Liver (tissue), 7 donors: ENCODE measurements at regions not wholly inside any gene's neighbourhood (a gene's known extent, or its start where the extent isn't known, plus 50 kb on each side); places are given as distances from the start of the nearest gene placed in this dataset.

ENCODE experiments used
- DNase-seq: peaks from one replicate; pipeline ENCODE4 v3.0.0-alpha.2; 2017; ENCODE audit warnings: low spot score
- H3K27ac ChIP-seq, 2 donors: one replicate each; pipeline ENCODE4 v1.7.0; 2013; ENCODE audit warnings: inconsistent platforms in 2 of 2, low read length in 2 of 2, control low read depth in 1 of 2, low read depth in 1 of 2, mild to moderate bottlenecking in 1 of 2
- H3K27me3 ChIP-seq, 4 donors: one replicate each; pipeline versions ENCODE4 v1.6.1 to v1.7.0; 2013; ENCODE audit warnings: low read length in 3 of 4, inconsistent platforms in 1 of 4, mild to moderate bottlenecking in 1 of 4, moderate library complexity in 1 of 4; ENCODE audit not compliant: control insufficient read depth in 4 of 4, insufficient read depth in 4 of 4
- H3K36me3 ChIP-seq, 4 donors: one replicate each; pipeline versions ENCODE4 v1.6.1 to v1.7.0; 2013; ENCODE audit warnings: low read length in 3 of 4, mild to moderate bottlenecking in 3 of 4, low read depth in 1 of 4, moderate library complexity in 1 of 4; ENCODE audit not compliant: control insufficient read depth in 4 of 4, insufficient read depth in 3 of 4
- H3K4me1 ChIP-seq, 4 donors: one replicate each; pipeline versions ENCODE4 v1.6.1 to v1.7.0; 2013; ENCODE audit warnings: low read length in 3 of 4, mild to moderate bottlenecking in 3 of 4, moderate library complexity in 1 of 4; ENCODE audit not compliant: control insufficient read depth in 4 of 4, insufficient read depth in 4 of 4
- H3K4me3 ChIP-seq, 3 donors: one replicate each; pipeline versions ENCODE4 v1.6.1 to v1.7.0; 2013; ENCODE audit warnings: low read length in 3 of 3, control low read depth in 1 of 3, low read depth in 1 of 3, mild to moderate bottlenecking in 1 of 3
- H3K9ac ChIP-seq, 2 donors: one replicate each; pipeline ENCODE4 v1.7.0; 2013; ENCODE audit warnings: low read length in 2 of 2, mild to moderate bottlenecking in 2 of 2, moderate library complexity in 2 of 2, control low read depth in 1 of 2, low read depth in 1 of 2
- H3K9me3 ChIP-seq, 4 donors: one replicate each; pipeline versions ENCODE4 v1.6.1 to v1.7.0; 2013; ENCODE audit warnings: low read length in 3 of 4; ENCODE audit not compliant: control insufficient read depth in 4 of 4
- EGR1 ChIP-seq, 2 donors: IDR thresholded peaks; 2 replicates each; pipeline ENCODE4 v1.6.1; 2016 to 2018; ENCODE audit warnings: antibody characterized with exemption in 2 of 2, low read depth in 2 of 2
- FOXA1 ChIP-seq: IDR thresholded peaks from 2 replicates; pipeline ENCODE4 v1.6.1; 2016; ENCODE audit warnings: antibody characterized with exemption
- GABPA ChIP-seq, 2 donors: IDR thresholded peaks in 1 of 2; conservative IDR thresholded peaks in 1 of 2; 2 replicates each; pipeline ENCODE4 v1.6.1; 2016; ENCODE audit warnings: antibody characterized with exemption in 2 of 2, mild to moderate bottlenecking in 1 of 2, moderate library complexity in 1 of 2
- HNF4A ChIP-seq, 2 donors: conservative IDR thresholded peaks; 2 replicates each; pipeline ENCODE4 v1.6.1; 2016; ENCODE audit warnings: antibody characterized with exemption in 2 of 2, mild to moderate bottlenecking in 2 of 2
- HNF4G ChIP-seq: IDR thresholded peaks from 2 replicates; pipeline ENCODE4 v1.6.1; 2016; ENCODE audit warnings: antibody characterized with exemption
- JUND ChIP-seq, 2 donors: IDR thresholded peaks; 2 replicates each; pipeline ENCODE4 v1.6.1; 2016; ENCODE audit warnings: antibody characterized with exemption in 2 of 2
- NR2F2 ChIP-seq: IDR thresholded peaks from 2 replicates; pipeline ENCODE4 v1.6.1; 2016; ENCODE audit warnings: antibody characterized with exemption
- RAD21 ChIP-seq, 2 donors: IDR thresholded peaks; 2 replicates each; pipeline ENCODE4 v1.6.1; 2016; ENCODE audit warnings: antibody characterized with exemption in 2 of 2, mild to moderate bottlenecking in 2 of 2
- REST ChIP-seq: IDR thresholded peaks from 2 replicates; pipeline ENCODE4 v1.6.1; 2016; ENCODE audit warnings: antibody characterized with exemption, mild to moderate bottlenecking
- RXRA ChIP-seq, 2 donors: IDR thresholded peaks; 2 replicates each; pipeline ENCODE4 v1.6.1; 2017 to 2018; ENCODE audit warnings: antibody characterized with exemption in 2 of 2, mild to moderate bottlenecking in 1 of 2
- SP1 ChIP-seq: IDR thresholded peaks from 2 replicates; pipeline ENCODE4 v1.6.1; 2018; ENCODE audit warnings: antibody characterized with exemption, mild to moderate bottlenecking
- TAF1 ChIP-seq: conservative IDR thresholded peaks from 2 replicates; pipeline ENCODE4 v1.6.1; 2016; ENCODE audit warnings: antibody characterized with exemption, mild to moderate bottlenecking
- YY1 ChIP-seq: IDR thresholded peaks from 2 replicates; pipeline ENCODE4 v1.6.1; 2016; ENCODE audit warnings: antibody characterized with exemption, mild to moderate bottlenecking
- WGBS: extraction: QIAGEN DNeasy Blood & Tissue Kit; methylation state at CpG from one replicate; pipeline ENCODE4 v1.1.7; 2013; 5-methylcytosine and 5-hydroxymethylcytosine counted together
- TF ChIP-seq, protein P1 (sequence below): IDR thresholded peaks from 2 replicates; pipeline ENCODE4 v1.6.1; 2016; ENCODE audit warnings: antibody characterized with exemption
- TF ChIP-seq, protein P2 (sequence below): IDR thresholded peaks from 2 replicates; pipeline ENCODE4 v1.6.1; 2016; ENCODE audit warnings: antibody characterized with exemption
- TF ChIP-seq, protein P3 (sequence below): IDR thresholded peaks from 2 replicates; pipeline ENCODE4 v1.6.1; 2016; ENCODE audit warnings: antibody characterized with exemption
- donor health status: healthy.
- donor health status: healthy.
- donor health status: healthy.
- donor health status: healthy.

DNA sequence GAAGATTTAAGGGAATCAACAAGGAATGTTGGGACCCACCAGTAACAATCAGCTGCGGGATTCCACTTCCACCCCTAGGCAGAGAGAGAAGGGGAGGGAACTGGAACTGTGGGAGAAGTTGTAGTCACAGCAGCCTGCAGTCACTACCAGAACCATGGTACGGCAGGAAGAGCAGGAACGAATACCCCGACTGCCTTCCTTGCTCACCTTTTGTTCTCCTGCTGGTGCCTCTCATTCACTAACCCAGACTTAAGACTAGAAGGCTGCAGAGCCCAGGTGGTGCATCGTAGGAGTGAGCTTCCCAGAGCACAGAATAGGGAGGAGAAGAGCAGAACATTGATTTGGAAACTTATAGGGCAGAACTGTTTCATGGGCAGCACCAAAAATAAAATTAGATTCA is 154.2 kb downstream of the DYRK2 start (continued):
- TF ChIP-seq GABPA (IDR thresholded peaks at IDR 0.05 in 1 of 2, conservative IDR thresholded peaks at IDR 0.05 in 1 of 2), result no peak
- TF ChIP-seq, protein P1, sequence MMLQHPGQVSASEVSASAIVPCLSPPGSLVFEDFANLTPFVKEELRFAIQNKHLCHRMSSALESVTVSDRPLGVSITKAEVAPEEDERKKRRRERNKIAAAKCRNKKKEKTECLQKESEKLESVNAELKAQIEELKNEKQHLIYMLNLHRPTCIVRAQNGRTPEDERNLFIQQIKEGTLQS, result no peak
- TF ChIP-seq, protein P2, sequence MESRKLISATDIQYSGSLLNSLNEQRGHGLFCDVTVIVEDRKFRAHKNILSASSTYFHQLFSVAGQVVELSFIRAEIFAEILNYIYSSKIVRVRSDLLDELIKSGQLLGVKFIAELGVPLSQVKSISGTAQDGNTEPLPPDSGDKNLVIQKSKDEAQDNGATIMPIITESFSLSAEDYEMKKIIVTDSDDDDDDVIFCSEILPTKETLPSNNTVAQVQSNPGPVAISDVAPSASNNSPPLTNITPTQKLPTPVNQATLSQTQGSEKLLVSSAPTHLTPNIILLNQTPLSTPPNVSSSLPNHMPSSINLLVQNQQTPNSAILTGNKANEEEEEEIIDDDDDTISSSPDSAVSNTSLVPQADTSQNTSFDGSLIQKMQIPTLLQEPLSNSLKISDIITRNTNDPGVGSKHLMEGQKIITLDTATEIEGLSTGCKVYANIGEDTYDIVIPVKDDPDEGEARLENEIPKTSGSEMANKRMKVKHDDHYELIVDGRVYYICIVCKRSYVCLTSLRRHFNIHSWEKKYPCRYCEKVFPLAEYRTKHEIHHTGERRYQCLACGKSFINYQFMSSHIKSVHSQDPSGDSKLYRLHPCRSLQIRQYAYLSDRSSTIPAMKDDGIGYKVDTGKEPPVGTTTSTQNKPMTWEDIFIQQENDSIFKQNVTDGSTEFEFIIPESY, result no peak

GRCh38 chr12:67803278-67803993 is 154.9 kb downstream of the DYRK2 start:
- Histone ChIP-seq H3K27me3 (peaks cover 0 to 3% (median 0%) of the 10 kb centered on the region in 4 donors), H3K4me3 (no peak overlapping the region), H3K9me3 (no peaks in the 10 kb centered on the region), H3K4me1 (no peaks in the 10 kb centered on the region), H3K36me3 (no peaks in the 10 kb centered on the region), H3K9ac (no peak overlapping the region), H3K27ac (no peak overlapping the region)
- TF ChIP-seq NR2F2 (no peak), TAF1 (no peak), SP1 (no peak), REST (no peak), GABPA (IDR thresholded peaks at IDR 0.05 in 1 of 2, conservative IDR thresholded peaks at IDR 0.05 in 1 of 2) (no peak), EGR1 (IDR thresholded peaks at IDR 0.05; ENCODE audit: low read depth in 2 of 2) (no peak), JUND (IDR thresholded peaks at IDR 0.05) (no peak), HNF4G (no peak), HNF4A (conservative IDR thresholded peaks at IDR 0.05) (no peak), FOXA1 (no peak), RXRA (IDR thresholded peaks at IDR 0.05) (no peak), RAD21 (IDR thresholded peaks at IDR 0.05) (no peak), YY1 (no peak)
- TF ChIP-seq, protein P2, result no peak
- TF ChIP-seq, protein P1, result no peak
- TF ChIP-seq, protein P3, sequence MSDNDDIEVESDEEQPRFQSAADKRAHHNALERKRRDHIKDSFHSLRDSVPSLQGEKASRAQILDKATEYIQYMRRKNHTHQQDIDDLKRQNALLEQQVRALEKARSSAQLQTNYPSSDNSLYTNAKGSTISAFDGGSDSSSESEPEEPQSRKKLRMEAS, result no peak
- DNase-seq, result no peak
- 62% methylated on average over 4 of the region's 4 CpGs for WGBS
